Ishikawa (cell line): ENCODE measurements at regions not wholly inside any gene's neighbourhood (a gene's known extent, or its start where the extent isn't known, plus 50 kb on each side); places are given as distances from the start of the nearest gene placed in this dataset.

Source experiments
- CEBPB ChIP-seq: IDR thresholded peaks from 2 replicates; pipeline ENCODE4 v1.6.1; 2012
- CREB1 ChIP-seq: IDR thresholded peaks from 2 replicates; pipeline ENCODE4 v1.6.1; 2012; ENCODE audit warnings: low read depth
- EGR1 ChIP-seq: IDR thresholded peaks from 2 replicates; pipeline ENCODE4 v1.6.1; 2012
- EP300 ChIP-seq: IDR thresholded peaks from 2 replicates; pipeline ENCODE4 v1.6.1; 2012; ENCODE audit warnings: borderline replicate concordance
- FOXM1 ChIP-seq: IDR thresholded peaks from 2 replicates; pipeline ENCODE4 v1.6.1; 2012; ENCODE audit warnings: low read depth, borderline replicate concordance
- MAX ChIP-seq: IDR thresholded peaks from 2 replicates; pipeline ENCODE4 v1.6.1; 2012
- NFIC ChIP-seq: IDR thresholded peaks from 2 replicates; pipeline ENCODE4 v1.6.1; 2012
- RAD21 ChIP-seq: IDR thresholded peaks from 2 replicates; pipeline ENCODE4 v1.6.1; 2012; ENCODE audit warnings: low read depth
- REST ChIP-seq: IDR thresholded peaks from 2 replicates; pipeline ENCODE4 v1.6.1; 2012; ENCODE audit warnings: low read depth, mild to moderate bottlenecking
- TAF1 ChIP-seq: IDR thresholded peaks from 2 replicates; pipeline ENCODE4 v1.6.1; 2012; ENCODE audit warnings: low read depth, mild to moderate bottlenecking
- TCF12 ChIP-seq: IDR thresholded peaks from 2 replicates; pipeline ENCODE4 v1.6.1; 2012; ENCODE audit warnings: low read depth
- TEAD4 ChIP-seq: IDR thresholded peaks from 2 replicates; pipeline ENCODE4 v1.6.1; 2012
- USF1 ChIP-seq: IDR thresholded peaks from 2 replicates; pipeline ENCODE4 v1.6.1; 2012
- YY1 ChIP-seq: IDR thresholded peaks from 2 replicates; pipeline ENCODE4 v1.6.1; 2012; ENCODE audit warnings: low read depth
- ZBTB7A ChIP-seq: IDR thresholded peaks from 2 replicates; pipeline ENCODE4 v1.6.1; 2012; ENCODE audit warnings: low read depth

- TF ChIP-seq TCF12 (no peak), ZBTB7A (no peak), EGR1 (no peak), RAD21 (no peak), USF1 (no peak)
Measured at GRCh38 chr7:96770758-96771157, 61.1 kb upstream of the SEM1 start.

DNA sequence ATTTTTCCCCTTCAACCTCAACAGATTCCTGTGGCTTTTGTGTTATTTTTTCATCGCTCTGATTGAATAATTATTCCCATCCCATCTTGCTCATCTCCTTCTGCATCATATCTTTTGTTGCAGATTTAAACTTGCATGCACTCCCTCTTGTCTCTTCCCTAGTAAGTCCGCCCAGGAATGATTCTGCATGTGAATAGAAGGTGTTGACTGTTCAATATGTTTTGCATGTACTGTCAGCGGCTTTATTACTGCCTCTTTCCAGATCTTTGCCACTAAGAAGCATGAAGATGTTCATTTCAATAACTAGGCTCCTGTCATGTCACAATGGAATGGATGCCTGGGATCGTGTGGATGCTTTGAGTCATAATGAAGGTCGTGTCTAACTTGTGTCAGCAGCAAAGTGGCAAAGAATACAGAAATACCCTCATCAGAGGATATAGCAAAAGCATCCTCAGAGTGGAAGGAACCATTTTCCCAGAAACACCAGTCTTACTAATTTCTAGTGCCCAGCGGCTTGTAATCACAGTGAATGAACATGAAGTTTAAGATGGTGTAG is 62.6 kb upstream of the SEM1 start:
- TF ChIP-seq NFIC, result no peak
- TF ChIP-seq EGR1, result no peak
- TF ChIP-seq ZBTB7A, result no peak
- no peak for TF ChIP-seq RAD21
- no peak for TF ChIP-seq USF1
- TF ChIP-seq CREB1, result no peak
- TF ChIP-seq EP300, result no peak
- TF ChIP-seq YY1, result no peak
- TF ChIP-seq MAX, result no peak
- no peak for TF ChIP-seq FOXM1
- no peak for TF ChIP-seq TCF12
- no peak for TF ChIP-seq TAF1
- TF ChIP-seq TEAD4, result no peak
- no peak for TF ChIP-seq REST
- TF ChIP-seq CEBPB, result no peak

- TF ChIP-seq YY1, result no peak
- TF ChIP-seq RAD21, result no peak
- no peak for TF ChIP-seq CREB1
- no peak for TF ChIP-seq FOXM1
- TF ChIP-seq EP300, result no peak
- TF ChIP-seq TAF1, result no peak
- TF ChIP-seq EGR1, result no peak
- no peak for TF ChIP-seq TCF12
- no peak for TF ChIP-seq NFIC
- TF ChIP-seq TEAD4, result no peak
Measured at GRCh38 chr7:96773483-96773882, 63.8 kb upstream of the SEM1 start.

GRCh38 chr7:96774358-96774757 is 64.7 kb upstream of the SEM1 start:
- TF ChIP-seq FOXM1, result no peak
- TF ChIP-seq EGR1, result no peak
- no peak for TF ChIP-seq YY1
- no peak for TF ChIP-seq MAX
- no peak for TF ChIP-seq TAF1
- TF ChIP-seq ZBTB7A, result no peak
- TF ChIP-seq NFIC, result no peak
- TF ChIP-seq TEAD4, result no peak
- TF ChIP-seq USF1, result no peak
- no peak for TF ChIP-seq CREB1
- TF ChIP-seq RAD21, result no peak
- no peak for TF ChIP-seq CEBPB
- no peak for TF ChIP-seq REST
- no peak for TF ChIP-seq TCF12
- no peak for TF ChIP-seq EP300

GRCh38 chr7:96775046-96775445 is 65.4 kb upstream of the SEM1 start:
- TF ChIP-seq YY1 (no peak), EGR1 (no peak), REST (no peak), EP300 (no peak), ZBTB7A (no peak), FOXM1 (no peak), TEAD4 (no peak), TAF1 (no peak), TCF12 (no peak), RAD21 (no peak), USF1 (no peak), CREB1 (no peak)
